CD14-positive monocyte (primary cell): ENCODE measurements at regions not wholly inside any gene's neighbourhood (a gene's known extent, or its start where the extent isn't known, plus 50 kb on each side); places are given as distances from the start of the nearest gene placed in this dataset.

Experiments
- DNase-seq, 3 donors: peaks; one replicate each; pipeline ENCODE4 v3.0.0-alpha.2; 2011 to 2022
- H2AFZ ChIP-seq: 2 replicates; pipeline ENCODE4 v1.6.0; 2012; ENCODE audit warnings: mild to moderate bottlenecking, low read depth, low read length, inconsistent platforms; ENCODE audit not compliant: insufficient read depth, poor library complexity, severe bottlenecking
- H3K27ac ChIP-seq, 2 donors: 1 replicate in 1 of 2; 2 replicates in 1 of 2; pipeline ENCODE4 v1.5.1; 2012 to 2013; ENCODE audit warnings: low read length in 2 of 2, control low read depth in 1 of 2, inconsistent platforms in 1 of 2, low read depth in 1 of 2, mild to moderate bottlenecking in 1 of 2
- H3K27me3 ChIP-seq, 2 donors: one replicate each; pipeline versions ENCODE4 v1.6.0 to v1.6.1; 2011 to 2013; ENCODE audit warnings: low read length in 2 of 2; ENCODE audit not compliant: control insufficient read depth in 2 of 2, insufficient read depth in 2 of 2
- H3K36me3 ChIP-seq, 2 donors: replicated peaks in 1 of 2; 1 replicate in 1 of 2; 2 replicates in 1 of 2; pipeline versions ENCODE4 v1.5.1 to v1.6.1; 2012 to 2013; ENCODE audit warnings: low read length in 2 of 2, control low read depth in 1 of 2, inconsistent platforms in 1 of 2, mild to moderate bottlenecking in 1 of 2; ENCODE audit not compliant: insufficient read depth in 2 of 2, control insufficient read depth in 1 of 2
- H3K4me1 ChIP-seq, 2 donors: 1 replicate in 1 of 2; 2 replicates in 1 of 2; pipeline versions ENCODE4 v1.5.1 to v1.6.1; 2012 to 2013; ENCODE audit warnings: low read length in 2 of 2, control low read depth in 1 of 2, inconsistent platforms in 1 of 2, mild to moderate bottlenecking in 1 of 2, moderate library complexity in 1 of 2; ENCODE audit not compliant: insufficient read depth in 2 of 2, control insufficient read depth in 1 of 2
- H3K4me2 ChIP-seq: replicated peaks from 2 replicates; pipeline ENCODE3; 2012; ENCODE audit warnings: low read length, moderate library complexity, mild to moderate bottlenecking; ENCODE audit not compliant: poor library complexity, severe bottlenecking; ENCODE audit errors: extremely low read depth
- H3K4me3 ChIP-seq, 3 experiments: fragments of 200-600 bp in 1 of 3; sonication (generic) in 1 of 3; replicated peaks in 1 of 3; 1 replicate in 2 of 3; 2 replicates in 1 of 3; pipeline ENCODE4 v1.5.1; 2011 to 2013; ENCODE audit warnings: low read length in 3 of 3, mild to moderate bottlenecking in 3 of 3, control low read depth in 2 of 3, low read depth in 2 of 3, inconsistent platforms in 1 of 3, moderate library complexity in 1 of 3
- H3K79me2 ChIP-seq: 2 replicates; pipeline ENCODE4 v1.6.0; 2012; ENCODE audit warnings: mild to moderate bottlenecking, control low read depth, inconsistent platforms, low read length, moderate library complexity; ENCODE audit not compliant: insufficient read depth
- H3K9ac ChIP-seq: 2 replicates; pipeline ENCODE4 v1.6.0; 2017; ENCODE audit warnings: low read length, mild to moderate bottlenecking; ENCODE audit not compliant: insufficient read depth, poor library complexity, severe bottlenecking
- H3K9me3 ChIP-seq, 2 donors: replicated peaks in 1 of 2; 1 replicate in 1 of 2; 2 replicates in 1 of 2; pipeline versions ENCODE4 v1.5.1 to v1.6.1; 2012 to 2013; ENCODE audit warnings: low read length in 2 of 2, control low read depth in 1 of 2; ENCODE audit not compliant: control insufficient read depth in 1 of 2, insufficient read depth in 1 of 2
- H4K20me1 ChIP-seq: 2 replicates; pipeline ENCODE4 v1.6.0; 2012; ENCODE audit warnings: mild to moderate bottlenecking, low read length, control low read depth, moderate library complexity; ENCODE audit not compliant: insufficient read depth
- H3K27ac Mint-ChIP-seq, 7 donors: one replicate each; pipeline ENCODE4 v1.8.0; 2020; ENCODE audit warnings: mild to moderate bottlenecking in 7 of 7, mixed read lengths in 7 of 7, moderate library complexity in 6 of 7, inconsistent platforms in 2 of 7
- H3K27me3 Mint-ChIP-seq, 3 donors: one replicate each; pipeline ENCODE4 v1.8.0; 2021 to 2022; ENCODE audit warnings: low read depth in 3 of 3, mild to moderate bottlenecking in 3 of 3, mixed read lengths in 3 of 3, moderate library complexity in 3 of 3, inconsistent platforms in 1 of 3
- H3K36me3 Mint-ChIP-seq, 2 donors: one replicate each; pipeline ENCODE4 v1.8.0; 2020; ENCODE audit warnings: mixed read lengths in 2 of 2, inconsistent platforms in 1 of 2, mild to moderate bottlenecking in 1 of 2
- H3K4me1 Mint-ChIP-seq: one replicate; pipeline ENCODE4 v1.8.0; 2020; ENCODE audit warnings: mild to moderate bottlenecking, mixed read lengths
- H3K4me3 Mint-ChIP-seq, 2 donors: one replicate each; pipeline ENCODE4 v1.8.0; 2020; ENCODE audit warnings: mild to moderate bottlenecking in 2 of 2, mixed read lengths in 2 of 2, moderate library complexity in 1 of 2
- H3K9me3 Mint-ChIP-seq, 7 donors: one replicate each; pipeline ENCODE4 v1.8.0; 2020 to 2022; ENCODE audit warnings: mixed read lengths in 7 of 7, mild to moderate bottlenecking in 6 of 7, moderate library complexity in 6 of 7, inconsistent platforms in 2 of 7
- CTCF ChIP-seq: fragments of 200-600 bp; IDR thresholded peaks from one replicate; pipeline ENCODE4 v1.8.0; 2022; ENCODE audit warnings: antibody characterized with exemption, mild to moderate bottlenecking
- WGBS: methylation state at CpG from one replicate; pipeline ENCODE4 v1.1.5; 2013; ENCODE audit warnings: missing lambda C conversion rate; ENCODE audit not compliant: insufficient coverage; 5-methylcytosine and 5-hydroxymethylcytosine counted together
- intact Hi-C, 2 donors: fragments of 100-400 bp; cut with micrococcal nuclease; formaldehyde crosslinking; loops; one replicate each; pipeline versions ENCODE4 v1.15.0 to v1.15.1; 2023

- H2AFZ ChIP-seq: no peak overlapping the region
- no peaks in the 10 kb centered on the region for H3K79me2 ChIP-seq
- H3K4me3 Mint-ChIP-seq: no peak overlapping the region
- no peak for DNase-seq
- no peaks in the 10 kb centered on the region for H3K4me1 ChIP-seq
- no CpG with 5 or more reads among the region's 2 CpGs for whole genome bisulfite sequencing
- H3K4me3 ChIP-seq: no peak overlapping the region
- no peaks in the 10 kb centered on the region for H3K27me3 ChIP-seq
- no peaks in the 10 kb centered on the region for H3K36me3 ChIP-seq
- H3K4me2 ChIP-seq: no peak overlapping the region
- H3K36me3 Mint-ChIP-seq: no peaks in the 10 kb centered on the region
- H3K27ac Mint-ChIP-seq: no peak overlapping the region
- TF ChIP-seq CTCF: no peak
- intact Hi-C loops: no loop called here
- no peak overlapping the region for H3K27ac ChIP-seq
- H3K9me3 ChIP-seq: peaks cover 5 to 7% of the 10 kb centered on the region in 2 donors
- H3K9me3 Mint-ChIP-seq: peaks cover 4 to 17% (median 6%) of the 10 kb centered on the region in 7 donors
- H3K9ac ChIP-seq: no peak overlapping the region
- H3K27me3 Mint-ChIP-seq: no peaks in the 10 kb centered on the region
- H3K4me1 Mint-ChIP-seq: no peaks in the 10 kb centered on the region
- H4K20me1 ChIP-seq: no peaks in the 10 kb centered on the region
Measured at GRCh38 chr18:28735731-28736130, 558.8 kb upstream of the CDH2 start.

- no peaks in the 10 kb centered on the region for H3K36me3 Mint-ChIP-seq
- Histone ChIP-seq H3K27me3 (no peaks in the 10 kb centered on the region), H3K79me2 (no peaks in the 10 kb centered on the region), H3K9me3 (peaks cover 7 to 8% of the 10 kb centered on the region in 2 donors), H4K20me1 (no peaks in the 10 kb centered on the region), H3K36me3 (no peaks in the 10 kb centered on the region), H3K4me2 (no peak overlapping the region), H3K9ac (no peak overlapping the region), H3K4me1 (no peaks in the 10 kb centered on the region), H3K4me3 (no peak overlapping the region), H3K27ac (no peak overlapping the region), H2AFZ (no peak overlapping the region)
- H3K27ac Mint-ChIP-seq: no peak overlapping the region
- H3K27me3 Mint-ChIP-seq: peaks cover 0 to 4% (median 0%) of the 10 kb centered on the region in 3 donors
- intact Hi-C loops: no loop called here
- H3K4me1 Mint-ChIP-seq: no peaks in the 10 kb centered on the region
- H3K4me3 Mint-ChIP-seq: no peak overlapping the region
- WGBS: 100% methylated on average over 1 of the region's 1 CpG
- peaks cover 4 to 21% (median 8%) of the 10 kb centered on the region in 7 donors for H3K9me3 Mint-ChIP-seq
- TF ChIP-seq CTCF: no peak
- no peak for DNase-seq
Measured at GRCh38 chr18:28729321-28729720, 552.4 kb upstream of the CDH2 start.
